ENCODE measurements at regions not wholly inside any gene's neighbourhood (a gene's known extent, or its start where the extent isn't known, plus 50 kb on each side); places are given as distances from the start of the nearest gene placed in this dataset.
A peak's percentile ranks its signal among the peaks of the same experiment; 100 is the strongest.

DNA sequence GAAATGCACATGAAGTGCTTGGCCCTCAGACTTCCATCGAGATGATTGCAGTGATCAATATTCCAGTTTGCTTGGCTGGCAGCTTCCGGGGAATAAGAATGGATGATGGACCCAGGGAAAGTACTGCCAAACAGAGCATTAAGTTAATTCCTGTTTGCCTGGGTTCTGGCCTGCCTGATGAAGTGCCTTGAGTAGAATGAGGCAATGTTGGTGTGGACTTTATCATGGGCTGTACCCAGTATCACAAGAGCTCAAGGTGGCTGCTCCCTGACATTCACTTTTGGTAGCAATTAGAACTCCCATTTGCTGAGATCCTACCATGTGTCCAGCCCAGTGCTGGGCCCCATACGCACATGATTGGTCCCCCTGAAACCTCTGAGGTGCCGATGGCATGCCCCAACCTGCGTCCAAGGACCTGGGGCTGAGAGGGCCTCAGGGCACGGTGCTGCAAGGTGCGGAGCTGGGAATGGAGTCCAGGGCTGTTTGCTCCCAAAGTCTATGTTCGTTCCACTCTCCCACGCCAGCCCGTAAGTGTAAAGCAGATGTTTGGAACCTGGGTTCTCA, 80.7 kb downstream of the SLC25A47 start:
- H3K9ac ChIP-seq (ENCODE audit: low read depth in 2 of 2, low read length in 2 of 2), result no peak overlapping the region
- no peaks in the 10 kb centered on the region for H3K9me3 ChIP-seq
- TF ChIP-seq, protein P1, sequence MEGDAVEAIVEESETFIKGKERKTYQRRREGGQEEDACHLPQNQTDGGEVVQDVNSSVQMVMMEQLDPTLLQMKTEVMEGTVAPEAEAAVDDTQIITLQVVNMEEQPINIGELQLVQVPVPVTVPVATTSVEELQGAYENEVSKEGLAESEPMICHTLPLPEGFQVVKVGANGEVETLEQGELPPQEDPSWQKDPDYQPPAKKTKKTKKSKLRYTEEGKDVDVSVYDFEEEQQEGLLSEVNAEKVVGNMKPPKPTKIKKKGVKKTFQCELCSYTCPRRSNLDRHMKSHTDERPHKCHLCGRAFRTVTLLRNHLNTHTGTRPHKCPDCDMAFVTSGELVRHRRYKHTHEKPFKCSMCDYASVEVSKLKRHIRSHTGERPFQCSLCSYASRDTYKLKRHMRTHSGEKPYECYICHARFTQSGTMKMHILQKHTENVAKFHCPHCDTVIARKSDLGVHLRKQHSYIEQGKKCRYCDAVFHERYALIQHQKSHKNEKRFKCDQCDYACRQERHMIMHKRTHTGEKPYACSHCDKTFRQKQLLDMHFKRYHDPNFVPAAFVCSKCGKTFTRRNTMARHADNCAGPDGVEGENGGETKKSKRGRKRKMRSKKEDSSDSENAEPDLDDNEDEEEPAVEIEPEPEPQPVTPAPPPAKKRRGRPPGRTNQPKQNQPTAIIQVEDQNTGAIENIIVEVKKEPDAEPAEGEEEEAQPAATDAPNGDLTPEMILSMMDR (IDR thresholded peaks at IDR 0.05), result no peak
- H3K36me3 ChIP-seq, result no peaks in the 10 kb centered on the region
- DNase-seq, result no peak
- no peak overlapping the region for H3K4me3 ChIP-seq
- intact Hi-C loops (cut with DNase I), result no loop called here
- no peaks in the 10 kb centered on the region for H3K27me3 ChIP-seq
- H3K27ac ChIP-seq, result no peak overlapping the region
- H3K4me1 ChIP-seq, result peaks cover 11% of the 10 kb centered on the region

DNA sequence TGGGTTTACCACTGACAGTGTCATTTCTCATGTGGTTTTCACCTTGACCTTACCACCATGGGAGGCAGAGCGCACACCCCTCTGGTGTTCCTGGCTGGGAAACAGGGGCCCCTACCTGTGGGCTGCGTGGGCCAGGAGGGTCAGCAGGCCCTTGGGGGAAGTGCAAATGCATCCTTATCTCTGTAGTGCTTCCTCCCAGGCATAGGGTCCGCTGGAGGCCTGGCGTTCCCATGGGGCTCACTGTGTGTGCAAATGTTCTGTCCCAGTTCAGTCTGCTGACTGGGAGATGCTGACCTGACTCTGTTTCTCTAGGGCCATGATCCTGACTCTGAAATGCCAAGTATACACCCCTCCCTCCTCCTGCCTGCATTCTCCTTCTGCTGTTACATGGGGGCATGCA, 81.3 kb downstream of the SLC25A47 start:
- TF ChIP-seq, protein P1 (IDR thresholded peaks at IDR 0.05), result no peak
- no peak for DNase-seq
- no peaks in the 10 kb centered on the region for H3K36me3 ChIP-seq
- no peaks in the 10 kb centered on the region for H3K9me3 ChIP-seq
- no peak overlapping the region for H3K9ac ChIP-seq (ENCODE audit: low read depth in 2 of 2, low read length in 2 of 2)
- H3K4me3 ChIP-seq, result no peak overlapping the region
- H3K4me1 ChIP-seq, result peaks cover 11% of the 10 kb centered on the region
- H3K27me3 ChIP-seq, result no peaks in the 10 kb centered on the region
- H3K27ac ChIP-seq, result no peak overlapping the region
- intact Hi-C loops (cut with DNase I), result no loop called here

DNA sequence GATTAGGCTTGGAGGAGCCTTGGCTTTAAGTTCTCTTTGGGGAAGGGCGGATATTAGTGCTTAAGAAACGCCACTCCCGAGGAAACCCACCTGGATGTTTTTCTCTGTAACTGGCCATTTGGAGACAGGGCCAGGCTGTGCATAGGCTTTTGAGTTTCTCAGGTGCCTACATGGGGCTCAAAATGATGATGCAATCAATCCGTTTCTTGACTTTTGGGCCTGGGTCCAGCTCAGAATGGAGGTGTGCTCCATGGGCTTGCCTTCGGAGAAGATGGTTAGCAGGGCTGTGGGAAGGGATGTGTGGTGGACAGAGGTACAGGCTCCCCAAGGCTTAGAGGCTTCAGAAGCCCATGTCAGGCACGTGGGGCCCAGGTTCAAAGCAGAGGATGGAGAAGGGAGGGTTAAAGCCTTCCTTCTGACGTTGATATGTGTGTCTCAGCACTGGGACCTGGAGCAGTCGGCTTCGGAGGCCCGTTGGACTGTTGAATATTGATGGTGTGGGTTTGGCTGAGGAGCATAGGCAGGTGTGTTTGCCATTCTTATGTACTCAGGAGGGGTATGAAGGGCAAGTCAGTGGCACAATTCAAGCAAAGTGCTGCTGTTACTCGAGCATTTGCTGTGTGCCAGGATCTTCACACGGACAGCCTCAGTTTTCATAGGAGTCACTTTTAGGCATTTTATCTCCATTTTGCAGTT, 82.8 kb downstream of the SLC25A47 start:
- peak overlapping the region in 1 of 2 donors; percentile 42 for H3K9ac ChIP-seq (ENCODE audit: low read depth in 2 of 2, low read length in 2 of 2)
- H3K27me3 ChIP-seq, result no peaks in the 10 kb centered on the region
- H3K9me3 ChIP-seq, result no peaks in the 10 kb centered on the region
- H3K4me1 ChIP-seq, result peaks cover 11% of the 10 kb centered on the region
- H3K4me3 ChIP-seq, result no peak overlapping the region
- H3K27ac ChIP-seq, result peak overlapping the region; percentile 86
- intact Hi-C loops (cut with DNase I), result no loop called here
- peak; percentile 59 for DNase-seq
- H3K36me3 ChIP-seq, result no peaks in the 10 kb centered on the region
- TF ChIP-seq, protein P1 (IDR thresholded peaks at IDR 0.05), result no peak

- H3K9me3 ChIP-seq, result no peaks in the 10 kb centered on the region
- H3K9ac ChIP-seq (ENCODE audit: low read depth in 2 of 2, low read length in 2 of 2), result peak overlapping the region in 1 of 2 donors; percentile 42
- peak; percentile 84 for DNase-seq
- TF ChIP-seq, protein P1 (IDR thresholded peaks at IDR 0.05), result no peak
- intact Hi-C loops (cut with DNase I), result no loop called here
- no peaks in the 10 kb centered on the region for H3K36me3 ChIP-seq
- H3K4me3 ChIP-seq, result no peak overlapping the region
- H3K4me1 ChIP-seq, result peaks cover 11% of the 10 kb centered on the region
- H3K27me3 ChIP-seq, result no peaks in the 10 kb centered on the region
- H3K27ac ChIP-seq, result peak overlapping the region; percentile 86
These were observed 83.5 kb downstream of the SLC25A47 start for GRCh38 chr14:100406505-100407131.

DNA sequence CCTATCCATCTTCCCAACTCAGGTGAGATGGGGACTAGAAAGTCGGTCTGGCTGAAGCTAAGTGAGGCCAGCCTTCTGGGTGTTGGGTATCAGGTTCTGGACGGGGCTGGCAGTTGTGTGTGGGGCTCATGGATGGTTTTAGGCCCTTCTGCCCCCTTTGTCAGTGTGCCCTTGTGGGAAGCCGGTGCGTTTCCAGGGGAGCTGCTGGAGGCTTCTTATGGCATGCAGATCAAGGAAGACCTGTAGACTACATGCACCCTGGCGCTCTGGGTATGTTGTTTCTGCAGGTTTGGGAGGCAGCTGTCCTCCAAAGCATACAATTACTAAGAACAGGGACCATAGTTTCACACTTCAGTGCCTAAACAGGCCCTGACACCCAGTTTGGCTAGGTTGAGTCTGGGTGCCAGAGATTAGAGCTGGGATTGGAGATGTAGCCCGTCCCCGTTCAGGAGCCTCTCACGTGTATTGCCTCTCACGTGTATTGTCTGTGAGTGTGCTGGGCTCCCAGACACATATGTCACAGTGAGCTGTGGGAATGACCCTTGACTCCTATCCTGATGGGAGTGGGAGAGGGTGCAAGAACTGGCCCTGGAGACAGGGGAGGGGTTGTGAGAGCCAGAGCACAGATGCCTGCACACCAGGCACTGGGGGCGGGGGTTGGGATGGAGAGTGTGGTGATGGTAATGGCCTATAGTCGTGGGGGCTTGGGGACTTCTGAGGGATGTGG, 84.4 kb downstream of the SLC25A47 start:
- Histone ChIP-seq H3K27me3 (no peaks in the 10 kb centered on the region), H3K9me3 (no peaks in the 10 kb centered on the region), H3K36me3 (no peaks in the 10 kb centered on the region), H3K4me3 (no peak overlapping the region), H3K4me1 (peaks cover 11% of the 10 kb centered on the region), H3K9ac (ENCODE audit: low read depth in 2 of 2, low read length in 2 of 2) (no peak overlapping the region), H3K27ac (peak overlapping the region; percentile 86)
- no peak for DNase-seq
- intact Hi-C loops (cut with DNase I), result no loop called here
- TF ChIP-seq, protein P1 (IDR thresholded peaks at IDR 0.05), result no peak
